WI38 (cell line): ENCODE measurements at regions not wholly inside any gene's neighbourhood (a gene's known extent, or its start where the extent isn't known, plus 50 kb on each side); places are given as distances from the start of the nearest gene placed in this dataset.

ENCODE experiments used
- H3K4me3 ChIP-seq: 2 replicates; pipeline ENCODE4 v1.5.1; 2011; ENCODE audit warnings: low read depth, mild to moderate bottlenecking, control low read depth, low read length
- TF ChIP-seq, protein P1 (sequence below): IDR thresholded peaks from 2 replicates; pipeline ENCODE4 v1.5.1; 2012; ENCODE audit warnings: low read depth, mild to moderate bottlenecking, control low read depth, low read length

- H3K4me3 ChIP-seq: no peak overlapping the region
- TF ChIP-seq, protein P1, sequence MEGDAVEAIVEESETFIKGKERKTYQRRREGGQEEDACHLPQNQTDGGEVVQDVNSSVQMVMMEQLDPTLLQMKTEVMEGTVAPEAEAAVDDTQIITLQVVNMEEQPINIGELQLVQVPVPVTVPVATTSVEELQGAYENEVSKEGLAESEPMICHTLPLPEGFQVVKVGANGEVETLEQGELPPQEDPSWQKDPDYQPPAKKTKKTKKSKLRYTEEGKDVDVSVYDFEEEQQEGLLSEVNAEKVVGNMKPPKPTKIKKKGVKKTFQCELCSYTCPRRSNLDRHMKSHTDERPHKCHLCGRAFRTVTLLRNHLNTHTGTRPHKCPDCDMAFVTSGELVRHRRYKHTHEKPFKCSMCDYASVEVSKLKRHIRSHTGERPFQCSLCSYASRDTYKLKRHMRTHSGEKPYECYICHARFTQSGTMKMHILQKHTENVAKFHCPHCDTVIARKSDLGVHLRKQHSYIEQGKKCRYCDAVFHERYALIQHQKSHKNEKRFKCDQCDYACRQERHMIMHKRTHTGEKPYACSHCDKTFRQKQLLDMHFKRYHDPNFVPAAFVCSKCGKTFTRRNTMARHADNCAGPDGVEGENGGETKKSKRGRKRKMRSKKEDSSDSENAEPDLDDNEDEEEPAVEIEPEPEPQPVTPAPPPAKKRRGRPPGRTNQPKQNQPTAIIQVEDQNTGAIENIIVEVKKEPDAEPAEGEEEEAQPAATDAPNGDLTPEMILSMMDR: no peak
Measured at GRCh38 chr2:33822964-33823363, 223.9 kb upstream of the FAM98A start.

- no peak overlapping the region for H3K4me3 ChIP-seq
Measured at GRCh38 chr2:33812707-33813106, 213.6 kb upstream of the FAM98A start.

GRCh38 chr2:33810046-33810835, 211.1 kb upstream of the FAM98A start:
- TF ChIP-seq, protein P1: no peak
- no peak overlapping the region for H3K4me3 ChIP-seq

More at GRCh38 chr2:33812707-33813106, 213.6 kb upstream of the FAM98A start:
- TF ChIP-seq, protein P1: no peak

GRCh38 chr2:33806041-33806440, 206.9 kb upstream of the FAM98A start:
- TF ChIP-seq, protein P1: no peak
- no peak overlapping the region for H3K4me3 ChIP-seq

DNA sequence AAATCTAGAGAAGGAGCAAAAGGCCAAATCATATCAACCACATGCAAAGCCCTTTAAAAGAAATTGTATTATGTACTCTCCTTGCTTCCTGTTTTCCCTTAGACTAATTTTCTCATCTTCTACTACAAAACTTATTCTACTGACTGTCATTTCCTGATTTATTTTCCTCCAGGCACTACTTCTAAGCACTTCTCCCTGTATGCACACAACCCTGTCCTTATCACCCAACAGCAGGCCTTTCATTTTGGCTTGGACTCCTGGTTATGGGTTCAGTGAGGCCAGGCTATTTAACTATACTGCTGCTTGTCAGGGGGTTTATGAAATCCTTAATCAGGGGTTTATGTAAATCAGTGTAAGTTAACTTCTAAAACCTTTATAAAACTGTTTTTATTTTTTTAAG, 205.1 kb upstream of the FAM98A start:
- TF ChIP-seq, protein P1: no peak
- H3K4me3 ChIP-seq: no peak overlapping the region

- H3K4me3 ChIP-seq: no peak overlapping the region
- TF ChIP-seq, protein P1: no peak
Measured at GRCh38 chr2:33796511-33796910, 197.4 kb upstream of the FAM98A start.

- no peak overlapping the region for H3K4me3 ChIP-seq
- TF ChIP-seq, protein P1: no peak
Measured at GRCh38 chr2:33791625-33792024, 192.5 kb upstream of the FAM98A start.
